Transverse colon (tissue), 4 donors: ENCODE measurements at regions not wholly inside any gene's neighbourhood (a gene's known extent, or its start where the extent isn't known, plus 50 kb on each side); places are given as distances from the start of the nearest gene placed in this dataset.

ENCODE experiments used
- POLR2AphosphoS5 ChIP-seq, 3 donors: sonication (generic); formaldehyde crosslinking; IDR thresholded peaks; one replicate each; pipeline ENCODE4 v1.6.1; 2016; ENCODE audit warnings: antibody characterized with exemption in 3 of 3
- TF ChIP-seq, protein P1 (sequence below), 5 experiments: fragments of 200-600 bp in 3 of 5; fragments of 450-650 bp in 2 of 5; sonication (generic) in 3 of 5; IDR thresholded peaks; 1 replicate in 2 of 5; 2 replicates in 3 of 5; pipeline ENCODE4 v1.5.1; 2016 to 2017; ENCODE audit warnings: antibody characterized with exemption in 5 of 5, inconsistent platforms in 3 of 5, mild to moderate bottlenecking in 2 of 5, moderate library complexity in 1 of 5

DNA sequence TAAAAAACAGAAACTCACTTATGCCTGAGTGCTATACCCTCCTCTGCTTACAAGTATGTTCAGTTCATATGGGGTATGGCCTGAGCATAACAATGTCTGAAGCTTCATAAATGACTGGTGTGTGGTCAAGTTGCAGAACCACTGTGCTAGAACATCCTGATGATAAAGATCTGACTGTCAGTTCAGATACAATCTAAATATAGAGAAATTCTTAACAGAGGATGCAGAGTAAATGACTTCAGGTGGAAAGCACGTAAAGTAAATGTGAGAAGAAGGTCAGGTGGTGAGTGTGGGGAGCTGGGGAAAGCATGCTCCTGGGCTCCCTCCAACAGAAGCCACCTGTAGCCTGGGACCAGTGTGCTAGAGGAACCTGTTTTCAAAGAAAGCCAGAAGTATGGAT is 926.2 kb downstream of the TSN start:
- TF ChIP-seq POLR2AphosphoS5 (IDR thresholded peaks at IDR 0.05) = no peak
- TF ChIP-seq, protein P1, sequence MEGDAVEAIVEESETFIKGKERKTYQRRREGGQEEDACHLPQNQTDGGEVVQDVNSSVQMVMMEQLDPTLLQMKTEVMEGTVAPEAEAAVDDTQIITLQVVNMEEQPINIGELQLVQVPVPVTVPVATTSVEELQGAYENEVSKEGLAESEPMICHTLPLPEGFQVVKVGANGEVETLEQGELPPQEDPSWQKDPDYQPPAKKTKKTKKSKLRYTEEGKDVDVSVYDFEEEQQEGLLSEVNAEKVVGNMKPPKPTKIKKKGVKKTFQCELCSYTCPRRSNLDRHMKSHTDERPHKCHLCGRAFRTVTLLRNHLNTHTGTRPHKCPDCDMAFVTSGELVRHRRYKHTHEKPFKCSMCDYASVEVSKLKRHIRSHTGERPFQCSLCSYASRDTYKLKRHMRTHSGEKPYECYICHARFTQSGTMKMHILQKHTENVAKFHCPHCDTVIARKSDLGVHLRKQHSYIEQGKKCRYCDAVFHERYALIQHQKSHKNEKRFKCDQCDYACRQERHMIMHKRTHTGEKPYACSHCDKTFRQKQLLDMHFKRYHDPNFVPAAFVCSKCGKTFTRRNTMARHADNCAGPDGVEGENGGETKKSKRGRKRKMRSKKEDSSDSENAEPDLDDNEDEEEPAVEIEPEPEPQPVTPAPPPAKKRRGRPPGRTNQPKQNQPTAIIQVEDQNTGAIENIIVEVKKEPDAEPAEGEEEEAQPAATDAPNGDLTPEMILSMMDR (IDR thresholded peaks at IDR 0.05) = no peak
